Uterus (tissue), 2 donors: ENCODE measurements at regions not wholly inside any gene's neighbourhood (a gene's known extent, or its start where the extent isn't known, plus 50 kb on each side); places are given as distances from the start of the nearest gene placed in this dataset.

Experiments used
- POLR2A ChIP-seq, 2 donors: fragments of 450-650 bp; IDR thresholded peaks; one replicate each; pipeline ENCODE4 v1.6.1; 2016; ENCODE audit warnings: antibody characterized with exemption in 2 of 2, mild to moderate bottlenecking in 1 of 2, moderate library complexity in 1 of 2
- TF ChIP-seq, protein P1 (sequence below), 4 experiments: fragments of 200-600 bp in 2 of 4; fragments of 450-650 bp in 2 of 4; sonication (generic) in 2 of 4; IDR thresholded peaks; one replicate each; pipeline ENCODE4 v1.5.1; 2016 to 2019; ENCODE audit warnings: antibody characterized with exemption in 4 of 4, mild to moderate bottlenecking in 2 of 4, moderate library complexity in 1 of 4

DNA sequence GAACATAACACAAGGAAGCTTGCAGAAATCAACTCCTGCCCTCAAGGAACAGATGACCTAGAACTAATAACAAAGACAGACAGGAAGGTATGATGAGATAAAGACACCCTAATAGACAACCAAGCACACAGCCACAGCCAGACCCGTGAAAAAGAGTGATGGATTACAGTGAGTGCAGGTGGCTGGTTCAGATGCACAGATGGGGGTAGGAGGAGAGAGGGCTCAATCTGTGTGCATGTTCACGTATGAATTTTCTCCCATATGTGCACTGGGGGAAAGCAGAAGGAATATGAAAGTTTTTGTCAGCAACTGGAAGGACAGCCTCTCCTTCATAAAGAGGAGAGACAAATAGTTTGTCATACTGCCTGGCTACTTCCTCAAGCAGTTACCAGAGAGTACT, 367.1 kb downstream of the PBX1 start:
- TF ChIP-seq, protein P1, sequence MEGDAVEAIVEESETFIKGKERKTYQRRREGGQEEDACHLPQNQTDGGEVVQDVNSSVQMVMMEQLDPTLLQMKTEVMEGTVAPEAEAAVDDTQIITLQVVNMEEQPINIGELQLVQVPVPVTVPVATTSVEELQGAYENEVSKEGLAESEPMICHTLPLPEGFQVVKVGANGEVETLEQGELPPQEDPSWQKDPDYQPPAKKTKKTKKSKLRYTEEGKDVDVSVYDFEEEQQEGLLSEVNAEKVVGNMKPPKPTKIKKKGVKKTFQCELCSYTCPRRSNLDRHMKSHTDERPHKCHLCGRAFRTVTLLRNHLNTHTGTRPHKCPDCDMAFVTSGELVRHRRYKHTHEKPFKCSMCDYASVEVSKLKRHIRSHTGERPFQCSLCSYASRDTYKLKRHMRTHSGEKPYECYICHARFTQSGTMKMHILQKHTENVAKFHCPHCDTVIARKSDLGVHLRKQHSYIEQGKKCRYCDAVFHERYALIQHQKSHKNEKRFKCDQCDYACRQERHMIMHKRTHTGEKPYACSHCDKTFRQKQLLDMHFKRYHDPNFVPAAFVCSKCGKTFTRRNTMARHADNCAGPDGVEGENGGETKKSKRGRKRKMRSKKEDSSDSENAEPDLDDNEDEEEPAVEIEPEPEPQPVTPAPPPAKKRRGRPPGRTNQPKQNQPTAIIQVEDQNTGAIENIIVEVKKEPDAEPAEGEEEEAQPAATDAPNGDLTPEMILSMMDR (IDR thresholded peaks at IDR 0.05), result no peak
- no peak for TF ChIP-seq POLR2A (IDR thresholded peaks at IDR 0.05)
